Effector memory CD4-positive, alpha-beta T cell (primary cell): ENCODE measurements at regions not wholly inside any gene's neighbourhood (a gene's known extent, or its start where the extent isn't known, plus 50 kb on each side); places are given as distances from the start of the nearest gene placed in this dataset.

Experiments
- DNase-seq, 3 donors: peaks; one replicate each; pipeline ENCODE4 v3.0.0-alpha.2; 2020
- H3K27ac ChIP-seq: 2 replicates; pipeline ENCODE4 v1.7.0; 2013; ENCODE audit warnings: mild to moderate bottlenecking, low read length, moderate library complexity; ENCODE audit not compliant: insufficient read depth, poor library complexity, severe bottlenecking
- H3K27me3 ChIP-seq: replicated peaks from 2 replicates; pipeline ENCODE4 v1.7.0; 2013; ENCODE audit warnings: mild to moderate bottlenecking, low read length; ENCODE audit not compliant: insufficient read depth, control insufficient read depth, poor library complexity, severe bottlenecking
- H3K36me3 ChIP-seq: 2 replicates; pipeline ENCODE4 v1.7.0; 2013; ENCODE audit warnings: mild to moderate bottlenecking, low read length, moderate library complexity; ENCODE audit not compliant: control insufficient read depth, insufficient read depth
- H3K4me1 ChIP-seq: 2 replicates; pipeline ENCODE4 v1.7.0; 2013; ENCODE audit warnings: low read length, mild to moderate bottlenecking; ENCODE audit not compliant: control insufficient read depth, insufficient read depth, poor library complexity, severe bottlenecking
- H3K4me3 ChIP-seq: 2 replicates; pipeline ENCODE4 v1.7.0; 2013; ENCODE audit warnings: low read length, low read depth, mild to moderate bottlenecking; ENCODE audit not compliant: insufficient read depth, poor library complexity, severe bottlenecking
- H3K9me3 ChIP-seq: 2 replicates; pipeline ENCODE4 v1.7.0; 2013; ENCODE audit warnings: mild to moderate bottlenecking, low read length, moderate library complexity; ENCODE audit not compliant: control insufficient read depth

- Histone ChIP-seq H3K36me3 (no peaks in the 10 kb centered on the region), H3K27ac (no peak overlapping the region), H3K9me3 (no peaks in the 10 kb centered on the region), H3K4me3 (no peak overlapping the region), H3K27me3 (no peaks in the 10 kb centered on the region), H3K4me1 (peaks cover 7% of the 10 kb centered on the region)
- no peak for DNase-seq
Measured at GRCh38 chr2:136373029-136373428, 255.1 kb upstream of the CXCR4 start.

GRCh38 chr2:136363900-136364299 lies 246.0 kb upstream of the CXCR4 start:
- no peak overlapping the region for H3K4me3 ChIP-seq
- no peak for DNase-seq
- no peaks in the 10 kb centered on the region for H3K36me3 ChIP-seq
- no peaks in the 10 kb centered on the region for H3K9me3 ChIP-seq
- H3K4me1 ChIP-seq: peaks cover 14% of the 10 kb centered on the region
- no peak overlapping the region for H3K27ac ChIP-seq
- H3K27me3 ChIP-seq: no peaks in the 10 kb centered on the region

GRCh38 chr2:136363470-136363869 lies 245.5 kb upstream of the CXCR4 start:
- H3K4me1 ChIP-seq: peaks cover 14% of the 10 kb centered on the region
- H3K27me3 ChIP-seq: no peaks in the 10 kb centered on the region
- no peak overlapping the region for H3K27ac ChIP-seq
- H3K9me3 ChIP-seq: no peaks in the 10 kb centered on the region
- no peaks in the 10 kb centered on the region for H3K36me3 ChIP-seq
- DNase-seq: no peak
- no peak overlapping the region for H3K4me3 ChIP-seq

GRCh38 chr2:136362676-136363390 lies 244.9 kb upstream of the CXCR4 start:
- H3K4me3 ChIP-seq: no peak overlapping the region
- no peak overlapping the region for H3K27ac ChIP-seq
- H3K36me3 ChIP-seq: no peaks in the 10 kb centered on the region
- DNase-seq: no peak
- no peaks in the 10 kb centered on the region for H3K27me3 ChIP-seq
- peaks cover 14% of the 10 kb centered on the region for H3K4me1 ChIP-seq
- H3K9me3 ChIP-seq: no peaks in the 10 kb centered on the region

GRCh38 chr2:136361521-136361920 lies 243.6 kb upstream of the CXCR4 start:
- no peaks in the 10 kb centered on the region for H3K27me3 ChIP-seq
- no peaks in the 10 kb centered on the region for H3K9me3 ChIP-seq
- H3K36me3 ChIP-seq: no peaks in the 10 kb centered on the region
- no peak for DNase-seq
- H3K4me1 ChIP-seq: peaks cover 14% of the 10 kb centered on the region
- no peak overlapping the region for H3K4me3 ChIP-seq
- H3K27ac ChIP-seq: no peak overlapping the region

- Histone ChIP-seq H3K36me3 (no peaks in the 10 kb centered on the region), H3K9me3 (no peaks in the 10 kb centered on the region), H3K4me1 (peaks cover 14% of the 10 kb centered on the region), H3K27ac (no peak overlapping the region), H3K27me3 (no peaks in the 10 kb centered on the region), H3K4me3 (no peak overlapping the region)
- DNase-seq: no peak
Measured at GRCh38 chr2:136360790-136361189, 242.8 kb upstream of the CXCR4 start.

- DNase-seq: no peak
Measured at GRCh38 chr2:136359121-136359965, 241.4 kb upstream of the CXCR4 start.

GRCh38 chr2:136358576-136358975 lies 240.6 kb upstream of the CXCR4 start:
- peaks cover 13% of the 10 kb centered on the region for H3K4me1 ChIP-seq
- H3K36me3 ChIP-seq: no peaks in the 10 kb centered on the region
- H3K27ac ChIP-seq: no peak overlapping the region
- H3K9me3 ChIP-seq: no peaks in the 10 kb centered on the region
- H3K27me3 ChIP-seq: no peaks in the 10 kb centered on the region
- H3K4me3 ChIP-seq: no peak overlapping the region
- no peak for DNase-seq

More at GRCh38 chr2:136359121-136359965, 241.4 kb upstream of the CXCR4 start:
- Histone ChIP-seq H3K36me3 (no peaks in the 10 kb centered on the region), H3K4me3 (no peak overlapping the region), H3K27ac (no peak overlapping the region), H3K4me1 (peaks cover 14% of the 10 kb centered on the region), H3K9me3 (no peaks in the 10 kb centered on the region), H3K27me3 (no peaks in the 10 kb centered on the region)

GRCh38 chr2:136357007-136357380 lies 239.0 kb upstream of the CXCR4 start:
- Histone ChIP-seq H3K4me3 (no peak overlapping the region), H3K27ac (no peak overlapping the region), H3K4me1 (peaks cover 3% of the 10 kb centered on the region), H3K9me3 (no peaks in the 10 kb centered on the region), H3K36me3 (no peaks in the 10 kb centered on the region), H3K27me3 (no peaks in the 10 kb centered on the region)
- DNase-seq: no peak
